ENCODE measurements at regions not wholly inside any gene's neighbourhood (a gene's known extent, or its start where the extent isn't known, plus 50 kb on each side); places are given as distances from the start of the nearest gene placed in this dataset.

- 93% methylated on average over 1 of the region's 1 CpG; no CpG with 5 or more reads in 1 of the 2 experiments for WGBS, 2 experiments (ENCODE audit: extremely low coverage in 1 of 2, insufficient coverage in 1 of 2, insufficient read length in 1 of 2, insufficient replicate concordance in 2 of 2, low coverage in 1 of 2, low lambda C conversion rate in 2 of 2, missing lambda C conversion rate in 1 of 2)
- ChIA-PET CTCF (ENCODE audit: partially characterized antibody) (no interaction called here), POLR2A (ENCODE audit: partially characterized antibody) (no interaction called here)
- no peak overlapping the region for H2AK5ac ChIP-seq (ENCODE audit: low read depth, low read length)
- no peak overlapping the region for H2BK5ac ChIP-seq (ENCODE audit: low read depth, low read length)
- no peaks in the 10 kb centered on the region for H3K36me3 ChIP-seq (ENCODE audit: control insufficient read depth in 2 of 4, insufficient read depth in 4 of 4, low read length in 3 of 4)
- H2BK20ac ChIP-seq (ENCODE audit: low read length) = no peak overlapping the region
- H2BK15ac ChIP-seq (ENCODE audit: low read length) = no peak overlapping the region
- no peak overlapping the region for H2BK120ac ChIP-seq (replicated peaks; ENCODE audit: low read depth, low read length)
- no peak overlapping the region for H4K8ac ChIP-seq (ENCODE audit: extremely low read depth, insufficient read depth, low read length)
- H2BK12ac ChIP-seq (ENCODE audit: low read depth, low read length) = no peak overlapping the region
- no peak overlapping the region for H3K18ac ChIP-seq (ENCODE audit: extremely low read depth, low read length)
- no peaks in the 10 kb centered on the region for H3K27me3 ChIP-seq (replicated peaks in 1 of 4; ENCODE audit: control insufficient read depth in 3 of 4, extremely low read depth in 1 of 4, insufficient read depth in 3 of 4, low read length in 3 of 4)
- H3K9me3 ChIP-seq (ENCODE audit: insufficient read depth in 2 of 2, low read depth in 1 of 2, low read length in 1 of 2) = no peaks in the 10 kb centered on the region
- no peak for DNase-seq (ENCODE audit: low read depth in 1 of 2, low spot score in 2 of 2)
- no peak overlapping the region for H4K91ac ChIP-seq (replicated peaks; ENCODE audit: insufficient read length, low read length)
- no peak overlapping the region for H3K4ac ChIP-seq (replicated peaks; ENCODE audit: insufficient read length, low read depth, low read length)
- H2AFZ ChIP-seq (ENCODE audit: low read length) = no peak overlapping the region
- no peak for FAIRE-seq
- no peaks in the 10 kb centered on the region for H3K79me1 ChIP-seq (ENCODE audit: low read depth, low read length)
- no peak overlapping the region for H3K27ac ChIP-seq (ENCODE audit: low read depth, low read length)
- H3K23me2 ChIP-seq (ENCODE audit: low read depth, low read length) = no peaks in the 10 kb centered on the region; the same call in 1 of the 2 replicates
- no peak overlapping the region for H3K4me3 ChIP-seq (ENCODE audit: extremely low read depth in 1 of 4, insufficient read depth in 2 of 4, low read depth in 3 of 4, low read length in 4 of 4)
- no peaks in the 10 kb centered on the region for H3K79me2 ChIP-seq (ENCODE audit: control insufficient read depth in 1 of 2, insufficient read depth in 2 of 2, low read length in 2 of 2)
- no peak overlapping the region for H3K14ac ChIP-seq (ENCODE audit: insufficient read length)
- peaks cover 0 to 2% (median 0%) of the 10 kb centered on the region in 4 experiments; a peak in 1 of 7 replicates for H3K4me1 ChIP-seq (replicated peaks in 1 of 4; ENCODE audit: control insufficient read depth in 3 of 4, insufficient read depth in 4 of 4, low read length in 3 of 4)
- H3K56ac ChIP-seq (replicated peaks; ENCODE audit: insufficient read length, low read depth, low read length) = no peak overlapping the region
- no peaks in the 10 kb centered on the region for H4K20me1 ChIP-seq (replicated peaks in 1 of 2; ENCODE audit: control insufficient read depth in 1 of 2, insufficient read depth in 2 of 2, low read length in 2 of 2)
- no peak for TF ChIP-seq SIX5 (IDR thresholded peaks at IDR 0.05; ENCODE audit: low read depth, low read length)
- H3K4me2 ChIP-seq (ENCODE audit: insufficient read depth in 1 of 2, low read depth in 2 of 2, low read length in 2 of 2) = no peak overlapping the region
- no peak overlapping the region for H4K5ac ChIP-seq (ENCODE audit: insufficient read length, low read depth, low read length)
- H3K23ac ChIP-seq (ENCODE audit: insufficient read length) = no peak overlapping the region
- H3K9ac ChIP-seq (replicated peaks in 1 of 4; ENCODE audit: extremely low read depth in 1 of 4, low read depth in 3 of 4, low read length in 3 of 4) = no peak overlapping the region
Measured at GRCh38 chr5:74184649-74185048, 455.9 kb downstream of the ENC1 start.
